GM18909 (cell line): ENCODE measurements at regions not wholly inside any gene's neighbourhood (a gene's known extent, or its start where the extent isn't known, plus 50 kb on each side); places are given as distances from the start of the nearest gene placed in this dataset.
A peak's percentile ranks its signal among the peaks of the same experiment; 100 is the strongest.
"Not testable (repeated sequence)": the region's sequence is repeated elsewhere in the genome, so short reads cannot be mapped to it uniquely, and the experiment has no call there.

Source experiments
- ATAC-seq: cut with Tn5 transposase; IDR thresholded peaks from one replicate; pipeline ENCODE4 v1.9.1; 2021; ENCODE audit warnings: mild to moderate bottlenecking; ENCODE audit not compliant: unreplicated experiment, poor library complexity

DNA sequence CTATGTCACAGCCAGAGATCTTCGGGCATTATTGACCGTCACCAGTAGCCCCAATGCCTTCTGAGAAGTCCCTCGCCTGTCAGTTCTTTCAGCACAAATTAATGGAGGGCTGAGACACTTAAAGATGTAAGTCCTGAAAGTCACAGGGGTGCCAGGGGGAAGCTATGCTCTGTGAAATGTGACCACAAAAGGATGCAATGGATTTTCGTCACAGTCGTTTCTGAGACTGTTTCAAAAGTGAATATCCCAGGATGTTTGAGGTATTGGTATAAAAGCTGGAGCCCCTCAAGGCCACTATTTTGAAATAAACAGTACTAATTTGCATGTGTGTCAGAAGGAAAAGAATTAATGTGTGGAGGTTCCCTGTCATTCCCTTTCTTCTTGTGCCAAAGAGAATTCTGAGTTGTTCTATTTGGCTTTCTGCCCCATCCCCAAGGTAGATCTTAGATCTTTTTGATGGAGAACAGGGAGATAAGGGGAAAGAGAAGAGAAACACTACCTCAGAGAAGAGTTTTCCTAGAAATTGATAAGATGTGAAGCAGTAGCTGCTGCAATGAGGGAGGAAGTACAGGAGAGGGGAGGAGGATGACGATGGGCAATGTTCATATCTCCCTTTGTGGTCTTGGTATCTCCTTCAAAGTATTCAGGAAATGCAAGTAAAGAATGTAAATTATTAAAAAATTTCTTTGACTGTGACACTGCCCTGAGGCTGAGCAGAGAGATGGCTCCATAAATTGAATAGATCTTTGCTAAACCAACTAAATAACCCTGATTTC, 101.8 kb upstream of the NAP1L1 start:
- no peak for ATAC-seq

DNA sequence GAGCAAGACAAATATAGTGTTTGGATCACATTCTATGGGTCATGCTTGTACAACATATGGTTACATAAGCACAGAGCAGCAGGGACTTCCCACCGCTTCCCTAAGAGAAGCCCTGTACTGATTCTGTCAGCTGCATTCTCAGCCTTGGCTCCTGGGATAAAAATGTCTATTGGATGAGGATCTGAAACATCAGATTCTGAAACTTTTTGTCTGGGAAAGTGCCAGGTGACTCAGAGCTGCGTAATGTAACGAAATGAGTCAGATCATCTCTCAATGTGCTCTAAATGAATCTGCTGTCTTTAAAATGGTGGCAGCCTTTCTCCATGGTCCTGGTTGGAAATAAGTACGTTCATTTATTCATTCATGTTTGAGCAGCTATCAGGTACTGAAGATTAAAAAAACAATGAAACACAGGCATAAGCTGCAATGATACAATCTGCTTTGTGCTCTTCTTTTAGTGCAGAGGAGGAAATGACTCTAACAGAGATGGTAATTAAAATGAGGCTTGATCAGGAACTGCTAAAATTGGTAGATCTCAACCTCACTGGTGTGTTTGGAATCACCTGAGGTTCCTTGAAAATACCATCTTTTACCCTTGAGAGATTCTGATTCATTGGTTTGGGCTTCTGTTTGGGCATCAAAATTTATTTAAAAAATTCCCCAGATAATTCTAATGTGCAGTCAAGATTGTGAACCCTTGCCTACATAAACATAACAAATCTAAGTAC, 99.1 kb upstream of the NAP1L1 start:
- ATAC-seq = peak; percentile 95

DNA sequence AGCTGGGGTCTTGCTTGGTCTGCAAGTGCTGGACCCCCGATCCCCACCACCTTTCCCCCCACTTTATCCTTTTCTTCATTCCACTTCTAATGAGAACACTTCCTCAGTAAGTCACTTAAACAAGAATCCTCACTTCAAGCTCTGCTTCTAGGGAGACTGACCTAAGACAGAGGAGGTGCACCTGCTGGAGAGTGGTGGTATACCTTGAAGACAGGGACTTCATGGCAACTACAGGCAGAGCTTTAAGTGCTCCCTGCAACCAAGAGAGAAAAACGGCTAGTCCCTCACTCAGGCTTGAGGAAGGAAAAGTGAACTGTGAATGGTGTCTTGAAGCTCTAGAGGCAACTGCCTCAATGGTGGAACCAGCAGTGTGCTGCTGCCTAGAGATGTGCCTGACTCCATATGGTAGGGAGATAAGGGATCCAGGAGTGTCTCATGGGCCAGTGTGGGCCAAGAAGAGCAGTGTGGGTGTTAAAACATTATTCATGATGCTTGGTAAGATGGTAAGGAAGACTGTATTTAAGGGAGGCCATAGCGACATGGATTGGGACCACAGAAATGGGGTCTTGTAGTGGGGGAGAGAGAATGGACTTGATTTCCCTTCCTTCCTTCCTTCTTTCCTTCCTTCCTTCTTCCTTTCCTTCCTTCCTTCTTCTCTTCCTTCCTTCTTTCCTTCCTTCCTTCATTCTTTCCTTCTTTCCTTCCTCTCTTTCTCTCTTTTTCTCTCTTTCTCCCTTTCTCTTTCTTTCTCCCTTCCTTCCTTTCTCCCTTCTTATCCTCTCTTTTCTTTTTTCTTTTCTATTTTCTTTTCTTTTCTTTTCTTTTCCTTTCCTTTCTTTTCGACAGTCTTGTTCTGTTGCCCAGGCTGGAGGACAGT, 96.2 kb upstream of the NAP1L1 start:
- ATAC-seq = no peak

DNA sequence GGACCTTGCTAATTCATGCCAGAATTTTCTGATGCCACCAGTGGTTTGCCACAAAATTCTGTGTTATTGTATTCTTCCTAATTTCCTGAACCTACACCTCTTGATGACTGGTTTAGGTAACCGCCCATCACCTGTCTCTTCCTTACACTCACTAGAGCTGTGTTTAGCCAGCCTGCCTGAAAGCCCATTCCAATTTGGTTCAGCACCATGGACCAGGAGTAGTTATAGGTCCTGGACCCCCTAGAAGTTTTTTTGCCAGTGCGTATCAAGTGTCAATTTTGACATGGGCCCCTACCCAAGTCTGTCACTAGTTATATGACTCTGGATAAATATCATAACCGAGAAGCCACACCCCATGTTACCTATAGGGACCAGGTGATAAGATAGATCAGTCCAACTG, 94.0 kb upstream of the NAP1L1 start:
- no peak for ATAC-seq

DNA sequence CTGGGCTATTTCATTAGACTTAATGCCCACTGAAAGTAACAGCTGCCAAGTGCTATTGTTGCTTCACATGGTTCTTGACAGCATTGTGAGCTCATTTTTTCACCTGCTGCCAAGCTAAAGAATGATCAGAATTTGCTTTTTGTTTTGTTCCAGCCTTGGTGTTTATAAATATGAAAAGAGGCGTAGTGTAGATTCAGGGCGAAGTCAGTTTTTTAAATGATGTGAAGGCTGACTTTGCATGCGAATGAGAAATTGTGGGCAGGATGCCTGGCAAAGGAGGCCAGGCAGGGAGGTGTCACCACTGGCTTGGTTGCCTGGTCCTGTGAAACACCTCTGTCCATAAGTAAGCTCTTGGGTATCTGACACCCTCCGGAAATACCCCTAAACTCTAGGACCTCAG, 93.3 kb upstream of the NAP1L1 start:
- ATAC-seq = no peak

DNA sequence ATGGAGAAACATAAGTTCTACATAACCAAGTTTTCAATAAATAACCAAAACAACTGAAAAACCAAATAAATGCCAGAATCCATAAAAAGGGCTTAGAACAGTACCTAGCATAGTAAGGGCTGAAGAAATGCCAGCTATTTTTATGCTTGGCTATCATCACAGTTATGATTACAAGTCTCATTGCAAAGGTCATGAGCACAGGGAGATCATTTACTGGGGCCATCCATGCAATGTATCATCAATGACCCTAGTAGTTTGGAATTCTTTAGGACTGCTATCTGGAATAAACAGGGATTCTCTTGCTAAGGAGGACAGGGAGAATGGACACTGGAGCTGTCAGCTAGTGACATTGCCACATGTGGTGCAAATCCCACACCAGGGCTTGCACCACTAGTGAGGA, 92.5 kb upstream of the NAP1L1 start:
- no peak for ATAC-seq

DNA sequence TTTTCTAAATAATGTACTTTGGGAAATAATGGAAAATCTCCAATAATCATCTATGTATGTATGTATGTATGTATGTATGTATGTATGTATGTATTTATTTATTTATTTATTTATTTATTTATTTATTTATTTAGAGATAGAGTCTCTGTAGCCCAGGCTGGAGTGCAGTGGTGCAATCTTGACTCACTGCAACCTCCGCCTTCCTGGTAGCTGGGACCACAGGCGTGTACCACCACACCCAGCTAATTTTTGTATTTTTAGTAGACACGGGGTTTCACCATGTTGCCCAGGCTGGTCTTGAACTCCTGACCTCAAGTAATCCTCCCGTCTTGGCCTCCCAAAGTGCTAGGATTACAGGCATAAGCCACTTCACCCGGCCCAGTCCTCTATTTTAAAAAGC, 91.5 kb upstream of the NAP1L1 start:
- ATAC-seq = not testable (repeated sequence)

DNA sequence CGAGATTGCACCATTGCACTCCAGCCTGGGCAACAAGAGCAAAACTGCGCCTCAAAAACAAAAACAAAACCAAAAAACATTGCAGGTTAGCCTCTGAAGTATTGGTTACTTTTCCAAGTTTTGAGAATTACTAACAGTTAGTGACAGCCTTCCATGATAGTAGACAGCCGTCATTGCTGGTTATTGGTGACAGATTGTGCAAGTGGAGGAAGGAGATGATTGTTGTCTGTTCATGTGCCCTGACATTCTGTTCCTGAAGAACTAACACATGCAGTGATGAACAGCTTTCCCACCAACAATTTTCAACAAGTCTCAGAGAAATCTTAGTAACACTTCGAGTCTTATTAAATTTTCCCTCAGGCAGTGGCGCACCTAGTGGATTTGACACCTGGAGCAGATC, 89.3 kb upstream of the NAP1L1 start:
- ATAC-seq = no peak

DNA sequence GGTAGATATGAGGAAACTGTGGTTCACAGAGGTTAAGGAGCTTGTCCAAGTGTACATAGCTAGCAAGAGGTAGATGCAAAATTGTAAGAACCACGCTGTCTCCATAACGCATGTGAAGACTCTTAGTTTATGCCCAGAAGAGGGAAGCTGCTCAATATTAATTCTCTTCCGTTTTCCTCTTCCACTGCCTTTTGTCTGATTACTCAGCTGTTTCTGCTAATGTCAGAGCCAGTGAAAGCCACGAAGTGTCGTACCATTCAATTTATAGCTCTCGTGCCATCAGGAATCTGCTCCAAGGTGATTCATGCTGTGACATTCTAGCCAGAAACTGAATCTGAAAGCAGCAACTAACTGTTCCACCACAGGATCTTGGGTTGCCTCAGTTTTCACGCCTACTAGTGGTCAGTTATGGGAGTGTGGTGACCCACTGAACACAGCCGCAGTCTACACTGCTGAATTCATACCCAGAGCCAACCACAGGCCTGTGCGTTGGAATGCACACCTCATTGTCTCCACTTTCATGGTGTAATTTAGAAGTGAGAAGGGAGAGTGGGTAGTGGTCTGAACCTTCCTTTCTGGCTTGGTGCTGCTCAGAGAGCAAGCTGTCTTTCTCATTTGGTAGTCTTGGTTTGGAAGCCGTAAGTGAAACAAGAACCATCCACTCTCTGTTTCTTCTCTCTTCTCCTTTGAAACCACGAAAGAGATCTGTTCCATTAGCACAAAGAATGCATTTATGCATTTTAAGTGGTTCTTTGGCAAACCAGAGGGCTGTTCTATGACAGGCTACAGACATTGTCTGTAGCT, 74.2 kb upstream of the NAP1L1 start:
- ATAC-seq = peak; percentile 98

DNA sequence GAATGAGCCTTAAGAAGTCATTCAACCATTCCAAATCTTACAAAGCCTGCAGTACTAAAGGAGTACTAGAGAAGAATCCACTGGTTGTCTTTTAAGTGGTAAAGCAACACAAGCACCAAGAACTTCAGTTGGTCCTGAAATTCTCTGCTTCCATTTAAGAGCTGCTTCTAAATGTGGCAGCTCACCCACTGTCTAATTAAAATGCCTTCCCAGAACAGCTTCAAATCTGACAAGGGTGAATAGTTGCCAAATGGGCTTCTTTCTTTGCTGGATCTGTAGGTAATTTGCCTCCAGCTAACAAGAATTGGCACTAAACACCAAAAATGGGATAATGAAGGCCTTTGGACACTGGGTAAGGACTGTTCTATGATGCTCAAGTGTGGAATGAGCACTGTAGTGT, 72.2 kb upstream of the NAP1L1 start:
- ATAC-seq = no peak

DNA sequence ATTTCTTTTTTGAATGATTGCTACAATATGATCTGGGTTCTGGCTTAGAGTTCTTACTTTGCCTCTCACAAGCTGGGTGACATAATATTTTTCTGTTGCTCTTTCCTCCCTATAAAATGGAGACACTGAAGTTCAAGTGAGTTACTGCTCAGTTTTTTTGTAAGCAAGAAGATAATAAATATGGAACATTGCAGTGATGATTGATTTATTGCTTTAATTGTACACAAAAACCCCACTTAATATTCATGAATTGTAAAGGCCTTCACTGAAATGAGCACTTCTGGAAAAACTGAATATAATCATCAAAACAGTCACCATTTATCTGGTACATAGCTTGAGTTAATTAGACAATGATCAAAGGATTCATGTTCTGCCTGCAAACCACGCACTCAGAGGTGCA, 71.8 kb upstream of the NAP1L1 start:
- ATAC-seq = no peak

DNA sequence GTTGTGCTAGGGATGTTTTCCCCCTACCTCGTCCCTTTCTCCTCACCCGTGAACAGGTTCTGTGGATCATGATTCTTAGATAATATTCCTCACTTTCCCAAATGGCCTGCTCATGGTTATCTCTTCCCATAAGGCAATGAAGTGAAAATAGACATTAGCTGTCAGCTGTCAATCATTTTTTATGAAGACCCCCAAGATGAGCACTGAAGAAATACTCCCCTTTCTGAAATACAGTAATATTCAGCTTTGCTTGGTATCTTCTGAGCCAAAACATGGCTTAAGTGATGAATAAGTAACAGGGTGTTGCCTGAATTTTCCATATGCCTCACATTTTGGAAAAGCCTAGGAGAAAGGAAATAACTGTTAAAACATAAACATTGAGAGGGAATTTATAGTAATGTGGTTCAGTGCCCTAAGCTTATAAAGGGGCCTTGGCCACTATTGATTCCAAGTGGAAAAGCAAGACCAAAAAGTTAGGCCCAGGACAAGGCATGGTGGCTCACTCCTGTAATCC, 70.7 kb upstream of the NAP1L1 start:
- no peak for ATAC-seq

DNA sequence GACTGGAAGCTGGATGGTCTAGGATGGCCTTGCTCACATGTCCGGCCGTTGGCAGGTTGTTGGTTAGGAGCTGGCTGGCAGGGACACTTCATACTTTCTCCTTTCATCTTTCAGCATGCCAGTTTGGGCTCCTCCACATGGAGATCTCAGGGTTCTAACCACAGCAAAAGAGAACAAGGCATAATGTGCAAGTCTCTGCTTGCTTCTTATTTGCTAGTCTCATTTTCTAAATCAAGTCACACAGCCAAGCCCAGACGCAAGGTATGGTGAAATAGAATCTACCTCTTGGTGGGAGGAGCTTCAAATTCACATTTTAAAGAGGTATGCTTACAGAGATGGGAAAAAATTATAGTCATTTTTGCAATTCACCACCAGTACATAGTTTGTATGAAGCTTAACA, 69.1 kb upstream of the NAP1L1 start:
- no peak for ATAC-seq

DNA sequence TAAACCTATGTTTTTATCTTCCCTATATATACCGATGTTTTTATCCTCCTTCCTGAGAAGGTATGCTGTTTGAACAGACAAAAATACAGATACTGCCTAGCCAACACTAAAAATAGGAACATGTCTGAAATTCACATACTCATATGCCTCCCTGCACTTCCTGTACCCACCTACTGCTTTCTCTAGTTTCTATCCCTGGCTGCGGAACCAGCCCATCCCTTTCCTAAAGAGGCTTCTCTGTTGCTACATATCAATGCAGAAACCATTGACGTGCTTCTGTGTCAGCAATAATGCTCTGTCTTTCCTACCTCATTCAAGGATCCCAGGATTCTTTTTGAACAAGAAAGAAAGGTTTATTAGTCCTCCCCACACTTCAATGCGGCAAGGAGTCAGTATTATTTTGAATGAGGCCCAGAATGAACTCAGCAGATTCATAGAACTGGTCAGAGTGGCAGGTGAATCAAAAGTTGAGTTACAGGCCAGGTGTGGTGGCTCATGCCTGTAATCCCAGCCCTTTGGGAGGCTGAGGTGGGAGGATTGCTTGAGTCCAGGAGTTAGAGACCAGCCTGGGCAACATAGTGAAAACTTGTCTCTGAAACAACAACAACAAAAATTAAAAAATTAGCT, 67.8 kb upstream of the NAP1L1 start:
- peak; percentile 91 for ATAC-seq

DNA sequence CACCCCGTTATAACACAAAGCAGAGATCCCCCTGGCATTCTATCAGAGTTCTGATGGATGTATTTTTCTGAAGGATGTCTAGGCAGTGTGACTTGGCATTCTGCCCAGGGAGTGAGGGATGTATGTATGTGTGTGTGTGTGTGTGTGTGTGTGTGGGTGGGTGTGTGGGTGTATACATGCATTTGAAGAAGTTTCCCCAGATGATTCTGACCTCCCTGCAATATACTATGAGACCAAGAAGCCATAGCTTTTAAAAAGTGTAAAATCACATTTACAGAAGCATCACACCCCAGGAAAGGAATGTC, 59.7 kb upstream of the NAP1L1 start:
- ATAC-seq = peak; percentile 14

DNA sequence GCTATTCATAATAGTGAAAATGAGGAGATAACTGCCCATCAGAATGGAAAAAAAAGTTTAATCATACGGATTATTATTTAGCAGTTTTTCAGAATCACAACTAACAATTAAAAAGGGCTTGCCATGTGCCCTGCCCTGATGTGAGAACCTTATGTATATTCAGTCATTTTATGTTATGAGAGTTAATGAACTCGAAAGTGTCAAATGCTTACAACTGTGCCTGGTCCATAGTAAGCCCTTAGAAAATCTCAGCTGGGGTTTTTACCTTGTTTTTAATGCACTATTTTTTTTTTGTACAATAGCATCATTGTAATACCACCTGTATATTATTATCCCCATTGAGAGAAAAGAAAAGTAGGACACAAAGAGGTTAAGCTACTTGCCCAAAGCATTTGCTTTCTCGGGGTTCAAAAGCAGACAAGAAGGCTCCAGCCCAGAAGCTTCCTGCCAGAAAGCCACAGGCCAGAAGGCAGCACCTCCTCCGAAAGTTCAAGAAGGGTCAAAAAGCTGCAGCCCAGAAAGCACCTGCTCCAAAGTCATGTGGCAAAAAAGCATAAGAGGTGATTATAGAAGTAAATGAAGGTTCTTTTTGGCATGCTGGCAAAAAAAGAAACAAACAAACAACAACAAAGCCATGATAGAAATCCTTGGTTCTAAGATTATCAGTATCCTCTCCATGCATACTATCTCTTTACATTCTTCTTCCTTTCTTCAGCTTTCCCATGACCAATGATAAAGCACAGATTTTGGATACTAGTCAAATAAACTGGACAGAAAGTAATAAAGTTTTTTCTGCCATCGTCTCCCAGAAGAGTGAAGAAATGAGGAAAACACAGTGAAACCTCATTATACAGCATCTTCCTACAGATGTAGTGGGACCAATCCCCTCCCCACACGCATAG, 59.1 kb upstream of the NAP1L1 start:
- peak; percentile 97 for ATAC-seq

DNA sequence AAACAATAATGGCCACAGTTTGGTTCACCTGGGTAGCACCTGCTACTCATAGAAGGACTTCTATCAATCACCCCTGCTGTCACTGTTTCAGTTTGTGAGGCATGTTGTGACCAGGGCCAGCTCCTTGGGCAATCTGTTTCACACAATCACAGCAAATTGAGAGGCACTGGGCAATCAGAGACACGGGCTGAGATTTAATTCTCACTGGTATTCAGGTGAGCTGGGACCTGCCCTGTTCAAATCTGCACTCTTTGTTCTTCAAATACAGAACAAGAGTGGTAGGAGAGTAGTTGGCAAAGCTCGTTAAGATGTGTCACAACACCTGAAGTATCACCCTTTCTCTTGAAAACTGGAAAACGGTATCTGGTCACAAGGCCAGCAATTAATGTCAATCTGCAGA, 57.8 kb upstream of the NAP1L1 start:
- ATAC-seq = no peak

DNA sequence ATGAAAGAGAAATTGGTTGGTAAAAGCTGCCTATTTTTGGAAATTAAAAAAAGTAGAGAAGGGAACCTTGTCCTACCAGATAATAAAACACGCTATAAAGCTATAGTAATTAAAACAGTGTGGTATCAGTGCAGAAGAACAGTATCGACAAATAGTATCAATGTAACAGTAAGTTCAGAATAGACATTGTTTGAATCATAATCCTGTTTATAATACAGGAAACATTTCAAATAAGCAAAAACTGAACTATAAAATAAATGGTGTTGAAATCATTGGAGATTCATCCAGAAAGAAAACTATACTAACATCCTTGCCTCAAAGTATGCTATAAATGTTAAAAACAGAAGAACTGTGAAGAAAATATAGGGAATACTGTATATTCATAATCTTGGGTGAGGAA, 54.2 kb upstream of the NAP1L1 start:
- no peak for ATAC-seq

DNA sequence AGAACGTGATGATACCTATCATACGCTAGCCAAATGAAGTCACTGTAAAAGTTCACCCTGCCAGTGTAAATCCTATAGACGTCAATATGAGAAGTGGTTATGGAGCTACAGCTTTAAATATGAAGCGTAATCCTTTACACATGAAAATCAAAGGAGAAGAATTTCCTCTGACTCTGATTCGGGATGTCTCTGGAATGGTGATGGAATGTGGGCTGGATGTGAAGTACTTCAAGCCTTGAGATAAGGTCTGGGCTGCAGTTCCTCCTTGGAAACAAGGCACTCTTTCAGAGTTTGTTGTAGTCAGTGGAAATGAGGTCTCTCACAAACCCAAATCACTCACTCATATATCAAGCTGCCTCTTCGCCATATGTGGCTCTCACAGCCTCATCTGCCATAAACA, 53.1 kb upstream of the NAP1L1 start:
- no peak for ATAC-seq
